Epithelial cell of proximal tubule (primary cell): ENCODE measurements at regions not wholly inside any gene's neighbourhood (a gene's known extent, or its start where the extent isn't known, plus 50 kb on each side); places are given as distances from the start of the nearest gene placed in this dataset.

ENCODE experiments used
- DNase-seq: peaks from one replicate; pipeline ENCODE4 v3.0.0-alpha.2; 2011; ENCODE audit warnings: low read depth
- H3K4me3 ChIP-seq: 2 replicates; pipeline ENCODE4 v1.5.1; 2011; ENCODE audit warnings: low read depth, mild to moderate bottlenecking, low read length
- TF ChIP-seq, protein P1 (sequence below): conservative IDR thresholded peaks from 2 replicates; pipeline ENCODE4 v1.5.1; 2012; ENCODE audit warnings: low read depth, mild to moderate bottlenecking, low read length

DNA sequence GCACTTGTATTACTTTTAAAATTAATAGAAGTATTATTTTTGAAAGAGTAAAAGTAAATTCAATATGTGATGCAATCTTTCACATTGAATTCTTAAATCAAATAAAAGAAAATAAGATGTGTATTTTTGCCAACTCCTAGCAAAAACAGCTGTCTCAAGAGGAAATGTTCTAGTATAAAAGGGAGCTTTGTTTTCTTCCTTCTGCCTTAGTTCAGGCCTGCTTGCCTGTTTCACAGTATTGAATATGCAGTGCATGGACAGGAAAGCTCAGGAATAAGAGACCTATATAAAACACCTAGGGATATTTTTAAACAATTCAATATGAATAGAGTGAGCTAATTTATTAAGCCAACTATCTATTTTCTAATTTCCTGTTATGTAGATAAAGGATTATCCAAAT, 294.8 kb upstream of the G2E3 start:
- no peak for DNase-seq
- H3K4me3 ChIP-seq = no peak overlapping the region
- TF ChIP-seq, protein P1, sequence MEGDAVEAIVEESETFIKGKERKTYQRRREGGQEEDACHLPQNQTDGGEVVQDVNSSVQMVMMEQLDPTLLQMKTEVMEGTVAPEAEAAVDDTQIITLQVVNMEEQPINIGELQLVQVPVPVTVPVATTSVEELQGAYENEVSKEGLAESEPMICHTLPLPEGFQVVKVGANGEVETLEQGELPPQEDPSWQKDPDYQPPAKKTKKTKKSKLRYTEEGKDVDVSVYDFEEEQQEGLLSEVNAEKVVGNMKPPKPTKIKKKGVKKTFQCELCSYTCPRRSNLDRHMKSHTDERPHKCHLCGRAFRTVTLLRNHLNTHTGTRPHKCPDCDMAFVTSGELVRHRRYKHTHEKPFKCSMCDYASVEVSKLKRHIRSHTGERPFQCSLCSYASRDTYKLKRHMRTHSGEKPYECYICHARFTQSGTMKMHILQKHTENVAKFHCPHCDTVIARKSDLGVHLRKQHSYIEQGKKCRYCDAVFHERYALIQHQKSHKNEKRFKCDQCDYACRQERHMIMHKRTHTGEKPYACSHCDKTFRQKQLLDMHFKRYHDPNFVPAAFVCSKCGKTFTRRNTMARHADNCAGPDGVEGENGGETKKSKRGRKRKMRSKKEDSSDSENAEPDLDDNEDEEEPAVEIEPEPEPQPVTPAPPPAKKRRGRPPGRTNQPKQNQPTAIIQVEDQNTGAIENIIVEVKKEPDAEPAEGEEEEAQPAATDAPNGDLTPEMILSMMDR = no peak

DNA sequence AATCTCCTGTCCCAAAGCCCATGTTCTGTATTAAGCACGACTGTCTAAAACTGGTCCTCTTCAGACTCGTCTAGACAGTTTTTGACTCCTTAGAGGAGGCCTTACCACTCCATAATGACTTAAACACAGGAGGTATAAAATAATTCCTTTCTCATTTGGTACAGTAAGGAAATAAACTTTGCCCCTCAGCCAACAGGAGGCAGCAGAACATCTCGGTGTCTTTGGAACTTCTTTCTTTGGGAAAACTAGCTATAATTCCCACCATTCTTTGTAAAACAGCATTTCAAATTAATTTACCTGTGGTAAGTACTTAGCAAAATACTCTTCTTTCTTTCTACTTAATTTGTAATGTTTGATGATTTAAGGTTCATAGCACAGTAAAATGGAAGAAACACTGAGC, 292.7 kb upstream of the G2E3 start:
- TF ChIP-seq, protein P1 = peak; percentile 13
- no peak for DNase-seq
- no peak overlapping the region for H3K4me3 ChIP-seq

DNA sequence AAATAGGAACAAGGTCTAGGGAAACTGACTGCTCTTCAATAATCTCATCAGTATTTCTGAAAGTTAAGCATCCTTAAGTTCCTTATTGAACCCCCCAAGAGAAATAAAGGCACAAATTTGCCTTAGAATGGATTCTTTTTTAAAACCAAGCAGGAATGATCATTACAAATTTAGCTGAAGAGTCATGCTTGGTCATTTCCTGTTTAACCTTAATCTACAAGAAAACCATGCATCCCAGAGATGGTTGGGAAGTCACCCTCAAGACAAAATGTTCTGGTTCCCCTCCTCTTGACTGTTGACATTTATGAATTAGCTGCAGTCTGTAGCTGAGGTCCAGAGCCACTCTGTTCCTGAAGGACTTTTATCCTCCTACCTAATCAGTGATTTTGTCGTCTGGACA, 291.8 kb upstream of the G2E3 start:
- DNase-seq = no peak
- TF ChIP-seq, protein P1 = no peak
- H3K4me3 ChIP-seq = no peak overlapping the region

DNA sequence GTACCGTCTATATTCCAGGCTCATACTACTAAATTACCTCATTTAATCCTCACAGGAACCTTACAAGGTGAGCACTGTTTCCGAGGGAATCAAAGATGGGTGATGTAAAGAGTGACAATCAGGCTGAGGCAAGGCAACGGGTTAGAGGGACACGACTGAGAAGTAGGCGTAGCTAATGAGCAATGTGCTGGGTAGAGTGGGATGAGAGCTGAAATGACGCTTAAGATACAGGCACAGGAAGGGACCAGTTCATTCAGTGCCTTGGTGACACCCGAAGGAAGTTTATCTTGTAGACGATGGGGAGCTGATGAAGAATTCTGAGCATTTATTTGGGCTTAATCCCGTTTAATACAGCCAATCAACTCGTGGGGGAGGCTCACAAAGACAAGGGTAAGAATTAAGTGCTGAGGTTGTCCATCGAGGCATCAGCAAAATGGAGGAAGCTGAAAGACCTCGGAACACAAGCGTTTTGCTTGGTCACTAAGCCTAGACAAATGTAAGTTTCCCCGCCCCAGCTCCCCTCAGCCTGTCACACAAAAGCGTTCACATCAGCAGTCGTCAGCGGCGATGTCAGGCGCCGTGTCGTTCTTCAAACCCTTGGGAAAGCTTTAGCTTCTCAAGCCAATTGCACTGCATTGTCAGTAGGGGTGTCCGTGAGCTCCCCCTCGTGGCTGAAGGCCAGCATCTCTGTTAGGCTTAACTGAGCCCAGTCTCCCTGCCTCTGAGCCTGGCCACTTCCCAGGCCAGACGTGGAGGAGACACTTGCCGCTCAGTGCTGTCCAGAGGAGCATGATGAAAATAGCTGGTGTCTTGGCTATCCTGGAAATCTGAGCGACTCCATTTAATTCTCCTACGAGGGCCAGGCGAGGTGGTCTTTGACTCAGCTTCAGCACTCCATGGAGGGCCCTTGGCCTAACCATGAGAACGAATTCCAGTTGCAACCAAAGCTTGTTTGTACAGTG, 288.5 kb upstream of the G2E3 start:
- peak; percentile 23 for DNase-seq
- TF ChIP-seq, protein P1 = peak; percentile 97
- H3K4me3 ChIP-seq = peak overlapping the region; percentile 38

DNA sequence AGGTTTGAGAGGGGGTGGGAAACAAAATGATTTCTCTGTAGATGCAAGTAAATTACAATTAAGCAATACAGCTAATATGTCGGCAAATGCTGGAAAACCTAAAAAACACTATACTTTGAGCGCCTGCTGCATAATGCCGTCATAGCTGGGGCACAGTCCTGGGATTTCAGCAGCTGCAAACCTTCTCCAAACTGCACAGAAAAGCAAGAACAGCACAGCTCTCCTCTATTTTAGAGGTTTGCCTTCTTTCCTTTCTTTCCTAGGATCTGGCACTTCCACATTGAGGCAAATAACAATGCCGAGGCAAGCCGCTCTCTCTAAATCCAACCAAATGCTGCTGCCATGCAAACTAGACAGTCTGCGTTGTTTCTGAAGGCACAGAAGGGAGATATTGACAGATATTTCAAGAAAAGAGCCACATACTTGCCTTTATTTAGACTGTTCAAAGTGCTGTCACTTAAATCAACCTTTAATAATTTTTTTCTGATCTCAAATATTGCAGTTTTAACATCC, 287.1 kb upstream of the G2E3 start:
- no peak for DNase-seq
- H3K4me3 ChIP-seq = no peak overlapping the region
- TF ChIP-seq, protein P1 = no peak

DNA sequence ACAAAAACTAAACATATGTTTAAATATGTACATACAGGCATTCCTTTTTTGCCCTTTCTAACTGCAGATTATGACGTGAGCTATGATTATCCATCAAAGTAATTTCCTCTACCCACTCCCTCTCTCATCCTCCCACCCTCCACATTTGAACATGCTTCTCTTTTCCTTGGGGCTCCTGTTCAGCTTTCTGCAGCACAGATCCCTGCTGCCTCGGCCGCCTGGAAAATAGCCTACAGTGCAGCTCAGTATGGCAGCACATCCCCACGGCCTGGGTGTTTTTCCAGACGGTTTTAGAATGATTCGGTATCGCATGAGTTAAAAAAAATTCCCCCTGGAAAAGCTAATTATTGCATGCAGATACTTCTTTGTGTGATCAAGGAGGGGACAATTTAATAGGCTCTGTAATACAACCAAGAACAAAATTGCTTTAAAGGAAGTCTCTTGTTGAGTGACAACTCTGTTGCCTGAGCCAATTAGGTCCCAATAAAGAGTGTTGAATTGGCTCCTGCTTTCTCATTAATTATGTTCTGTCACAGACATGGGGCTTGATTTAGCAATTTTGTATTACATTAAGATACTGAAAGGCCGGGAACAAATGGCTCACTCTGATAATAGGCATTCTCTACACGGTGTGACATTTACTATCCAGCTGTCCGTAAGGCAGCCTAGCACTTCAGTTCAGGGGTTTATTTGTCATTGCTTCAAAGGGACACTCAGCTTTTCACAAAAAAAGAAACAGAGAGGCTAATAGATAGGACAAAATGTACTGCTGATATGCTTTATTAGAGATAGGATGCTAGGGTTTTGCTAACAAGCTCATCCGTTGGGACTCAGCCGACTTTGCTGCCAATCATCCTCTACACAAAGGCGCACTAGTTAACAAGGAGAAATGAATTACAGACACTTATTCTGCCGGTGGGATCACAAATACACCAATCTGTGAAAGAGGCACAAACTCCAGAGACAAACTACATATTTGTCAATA, 285.8 kb upstream of the G2E3 start:
- no peak for DNase-seq
- H3K4me3 ChIP-seq = no peak overlapping the region
- TF ChIP-seq, protein P1 = no peak
